ENCODE measurements at regions not wholly inside any gene's neighbourhood (a gene's known extent, or its start where the extent isn't known, plus 50 kb on each side); places are given as distances from the start of the nearest gene placed in this dataset.
A peak's percentile ranks its signal among the peaks of the same experiment; 100 is the strongest.

- TF ChIP-seq, protein P1, sequence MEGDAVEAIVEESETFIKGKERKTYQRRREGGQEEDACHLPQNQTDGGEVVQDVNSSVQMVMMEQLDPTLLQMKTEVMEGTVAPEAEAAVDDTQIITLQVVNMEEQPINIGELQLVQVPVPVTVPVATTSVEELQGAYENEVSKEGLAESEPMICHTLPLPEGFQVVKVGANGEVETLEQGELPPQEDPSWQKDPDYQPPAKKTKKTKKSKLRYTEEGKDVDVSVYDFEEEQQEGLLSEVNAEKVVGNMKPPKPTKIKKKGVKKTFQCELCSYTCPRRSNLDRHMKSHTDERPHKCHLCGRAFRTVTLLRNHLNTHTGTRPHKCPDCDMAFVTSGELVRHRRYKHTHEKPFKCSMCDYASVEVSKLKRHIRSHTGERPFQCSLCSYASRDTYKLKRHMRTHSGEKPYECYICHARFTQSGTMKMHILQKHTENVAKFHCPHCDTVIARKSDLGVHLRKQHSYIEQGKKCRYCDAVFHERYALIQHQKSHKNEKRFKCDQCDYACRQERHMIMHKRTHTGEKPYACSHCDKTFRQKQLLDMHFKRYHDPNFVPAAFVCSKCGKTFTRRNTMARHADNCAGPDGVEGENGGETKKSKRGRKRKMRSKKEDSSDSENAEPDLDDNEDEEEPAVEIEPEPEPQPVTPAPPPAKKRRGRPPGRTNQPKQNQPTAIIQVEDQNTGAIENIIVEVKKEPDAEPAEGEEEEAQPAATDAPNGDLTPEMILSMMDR (IDR thresholded peaks at IDR 0.05; ENCODE audit: low read depth, low read length), result no peak
- DNase-seq (ENCODE audit: extremely low read depth, low read depth), result no peak
These were observed 411.8 kb downstream of the SETD4 start for GRCh38 chr21:35648512-35648911.

GRCh38 chr21:35646606-35647005, 413.7 kb downstream of the SETD4 start:
- TF ChIP-seq, protein P1 (IDR thresholded peaks at IDR 0.05; ENCODE audit: low read depth, low read length), result no peak
- DNase-seq (ENCODE audit: extremely low read depth, low read depth), result peak; percentile 11

GRCh38 chr21:35645991-35646390, 414.3 kb downstream of the SETD4 start:
- DNase-seq (ENCODE audit: extremely low read depth, low read depth), result no peak
- TF ChIP-seq, protein P1 (IDR thresholded peaks at IDR 0.05; ENCODE audit: low read depth, low read length), result no peak

DNA sequence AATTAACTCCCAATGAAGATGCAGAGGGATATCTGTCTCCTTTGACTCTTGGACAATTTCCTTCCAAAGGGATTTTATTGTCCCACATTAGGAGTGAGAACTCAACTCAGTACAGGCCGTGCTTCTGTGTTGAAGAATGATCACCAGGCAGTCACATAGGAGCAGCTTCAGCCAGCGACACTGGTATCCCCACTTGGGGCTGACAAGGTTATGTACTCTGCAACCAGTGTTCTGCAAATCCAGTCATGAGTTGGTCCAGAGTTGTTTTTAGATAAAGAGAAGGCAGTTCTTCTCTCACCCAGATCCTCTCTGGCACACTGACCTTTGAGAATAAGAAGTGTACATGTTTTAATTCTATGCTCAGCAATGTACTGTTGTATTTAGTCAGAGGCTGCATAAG, 415.8 kb downstream of the SETD4 start:
- TF ChIP-seq, protein P1 (IDR thresholded peaks at IDR 0.05; ENCODE audit: low read depth, low read length), result no peak
- no peak for DNase-seq (ENCODE audit: extremely low read depth, low read depth)

DNA sequence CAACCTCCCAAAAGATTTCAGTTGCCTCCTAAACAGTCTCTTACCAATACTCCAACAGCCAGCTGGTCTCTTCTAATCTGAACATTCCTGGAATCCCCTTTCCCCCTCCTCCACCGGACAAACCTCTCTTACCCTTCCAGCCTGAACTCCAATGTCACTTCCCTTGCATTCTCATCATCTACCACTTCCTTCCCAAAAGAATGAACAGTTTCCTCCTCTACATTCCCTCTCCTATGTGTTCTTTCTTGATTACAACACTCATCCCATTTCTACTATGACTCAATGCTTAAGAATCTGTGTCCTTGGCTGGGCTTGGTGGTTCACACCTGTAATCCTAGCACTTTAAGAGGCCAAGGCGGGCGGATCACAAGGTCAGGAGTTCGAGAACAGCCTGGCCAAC, 417.1 kb downstream of the SETD4 start:
- TF ChIP-seq, protein P1 (IDR thresholded peaks at IDR 0.05; ENCODE audit: low read depth, low read length), result no peak
- DNase-seq (ENCODE audit: extremely low read depth, low read depth), result no peak

GRCh38 chr21:35641271-35642016, 418.9 kb downstream of the SETD4 start:
- TF ChIP-seq, protein P1 (IDR thresholded peaks at IDR 0.05; ENCODE audit: low read depth, low read length), result no peak
- DNase-seq (ENCODE audit: extremely low read depth, low read depth), result peak; percentile 80

DNA sequence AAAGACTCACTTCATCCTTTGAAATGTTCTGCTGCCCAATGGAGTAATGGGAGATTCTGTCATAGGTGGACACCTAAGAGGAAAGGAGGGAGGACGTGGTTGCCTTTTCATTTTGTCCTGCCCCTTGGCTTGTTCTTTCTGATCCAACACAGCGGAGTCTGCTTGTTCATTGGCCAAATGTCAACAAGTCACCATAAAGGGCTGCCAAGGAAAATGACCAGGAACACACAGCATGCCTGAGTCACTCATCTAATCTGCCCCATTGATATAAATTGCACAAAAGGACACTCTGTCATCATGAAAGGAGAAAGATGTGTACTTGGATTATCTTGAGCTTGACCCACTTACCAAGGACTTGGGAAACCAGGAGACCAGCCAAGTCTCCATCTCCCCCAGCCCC, 422.9 kb downstream of the SETD4 start:
- no peak for DNase-seq (ENCODE audit: extremely low read depth, low read depth)
- TF ChIP-seq, protein P1 (IDR thresholded peaks at IDR 0.05; ENCODE audit: low read depth, low read length), result no peak

Data from AG09319 (cell line).